Panc1 (cell line): ENCODE measurements at regions not wholly inside any gene's neighbourhood (a gene's known extent, or its start where the extent isn't known, plus 50 kb on each side); places are given as distances from the start of the nearest gene placed in this dataset.

Source experiments
- CTCF ChIP-seq: fragments of 450-650 bp; IDR thresholded peaks from 2 replicates; pipeline ENCODE4 v1.5.1; 2017; ENCODE audit warnings: mild to moderate bottlenecking
- POLR2AphosphoS5 ChIP-seq: IDR thresholded peaks from 2 replicates; pipeline ENCODE4 v1.6.1; 2012; ENCODE audit warnings: mild to moderate bottlenecking, low read depth, low read length, moderate library complexity
- SIN3A ChIP-seq: IDR thresholded peaks from 2 replicates; pipeline ENCODE4 v1.6.1; 2012; ENCODE audit warnings: low read depth, mild to moderate bottlenecking, low read length, moderate library complexity, borderline replicate concordance; ENCODE audit not compliant: insufficient read depth
- TCF7L2 ChIP-seq: IDR thresholded peaks from 2 replicates; pipeline ENCODE4 v1.6.1; 2011; ENCODE audit warnings: mild to moderate bottlenecking, low read depth, low read length, inconsistent platforms
- TF ChIP-seq, protein P1 (sequence below), 2 experiments: IDR thresholded peaks; 2 replicates each; pipeline ENCODE4 v1.6.1; 2011 to 2012; ENCODE audit warnings: low read depth in 2 of 2, control low read depth in 1 of 2, low read length in 1 of 2, mild to moderate bottlenecking in 1 of 2, moderate library complexity in 1 of 2; ENCODE audit not compliant: insufficient read depth in 1 of 2

GRCh38 chr11:98398508-98398907 lies 622.2 kb upstream of the CNTN5 start:
- TF ChIP-seq CTCF: no peak
- TF ChIP-seq, protein P1, sequence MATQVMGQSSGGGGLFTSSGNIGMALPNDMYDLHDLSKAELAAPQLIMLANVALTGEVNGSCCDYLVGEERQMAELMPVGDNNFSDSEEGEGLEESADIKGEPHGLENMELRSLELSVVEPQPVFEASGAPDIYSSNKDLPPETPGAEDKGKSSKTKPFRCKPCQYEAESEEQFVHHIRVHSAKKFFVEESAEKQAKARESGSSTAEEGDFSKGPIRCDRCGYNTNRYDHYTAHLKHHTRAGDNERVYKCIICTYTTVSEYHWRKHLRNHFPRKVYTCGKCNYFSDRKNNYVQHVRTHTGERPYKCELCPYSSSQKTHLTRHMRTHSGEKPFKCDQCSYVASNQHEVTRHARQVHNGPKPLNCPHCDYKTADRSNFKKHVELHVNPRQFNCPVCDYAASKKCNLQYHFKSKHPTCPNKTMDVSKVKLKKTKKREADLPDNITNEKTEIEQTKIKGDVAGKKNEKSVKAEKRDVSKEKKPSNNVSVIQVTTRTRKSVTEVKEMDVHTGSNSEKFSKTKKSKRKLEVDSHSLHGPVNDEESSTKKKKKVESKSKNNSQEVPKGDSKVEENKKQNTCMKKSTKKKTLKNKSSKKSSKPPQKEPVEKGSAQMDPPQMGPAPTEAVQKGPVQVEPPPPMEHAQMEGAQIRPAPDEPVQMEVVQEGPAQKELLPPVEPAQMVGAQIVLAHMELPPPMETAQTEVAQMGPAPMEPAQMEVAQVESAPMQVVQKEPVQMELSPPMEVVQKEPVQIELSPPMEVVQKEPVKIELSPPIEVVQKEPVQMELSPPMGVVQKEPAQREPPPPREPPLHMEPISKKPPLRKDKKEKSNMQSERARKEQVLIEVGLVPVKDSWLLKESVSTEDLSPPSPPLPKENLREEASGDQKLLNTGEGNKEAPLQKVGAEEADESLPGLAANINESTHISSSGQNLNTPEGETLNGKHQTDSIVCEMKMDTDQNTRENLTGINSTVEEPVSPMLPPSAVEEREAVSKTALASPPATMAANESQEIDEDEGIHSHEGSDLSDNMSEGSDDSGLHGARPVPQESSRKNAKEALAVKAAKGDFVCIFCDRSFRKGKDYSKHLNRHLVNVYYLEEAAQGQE (IDR thresholded peaks at IDR 0.05; ENCODE audit: insufficient read depth in 1 of 2, low read depth in 2 of 2, low read length in 1 of 2): no peak
- TF ChIP-seq POLR2AphosphoS5: no peak
- TF ChIP-seq SIN3A: no peak
- no peak for TF ChIP-seq TCF7L2
